OCI-LY3 (cell line): ENCODE measurements at regions not wholly inside any gene's neighbourhood (a gene's known extent, or its start where the extent isn't known, plus 50 kb on each side); places are given as distances from the start of the nearest gene placed in this dataset.

ENCODE experiments used
- H2AFZ ChIP-seq: fragments of 200-600, 300-600 bp; shearing (Covaris generic); 2 replicates; pipeline ENCODE4 v1.6.0; 2014; ENCODE audit warnings: antibody characterized with exemption, low read depth, low read length
- H3K27ac ChIP-seq: fragments of 200-600, 300-600 bp; sonication (generic); 2 replicates; pipeline ENCODE4 v1.5.1; 2014; ENCODE audit warnings: mild to moderate bottlenecking, low read length, moderate library complexity, mixed read lengths
- H3K27me3 ChIP-seq: fragments of 200-600, 300-600 bp; sonication (generic); 2 replicates; pipeline ENCODE4 v1.6.1; 2014; ENCODE audit warnings: low read depth, low read length, mixed read lengths
- H3K36me3 ChIP-seq: fragments of 200-600, 300-600 bp; sonication (generic); replicated peaks from 2 replicates; pipeline ENCODE3; 2014; ENCODE audit warnings: low read depth, low read length, mixed read lengths
- H3K4me1 ChIP-seq: fragments of 300-600, 200-600 bp; sonication (generic); 2 replicates; pipeline ENCODE4 v1.6.1; 2014; ENCODE audit warnings: low read length, mixed read lengths
- H3K4me2 ChIP-seq: fragments of 200-600, 300-600 bp; sonication (generic); 2 replicates; pipeline ENCODE4 v1.6.1; 2014; ENCODE audit warnings: low read length, mixed read lengths
- H3K4me3 ChIP-seq: fragments of 300-600, 200-600 bp; sonication (generic); 2 replicates; pipeline ENCODE4 v1.5.1; 2014; ENCODE audit warnings: antibody characterized with exemption, mild to moderate bottlenecking, low read length, moderate library complexity
- H3K79me2 ChIP-seq: fragments of 300-600, 200-600 bp; shearing (Covaris generic); 2 replicates; pipeline ENCODE4 v1.6.1; 2014; ENCODE audit warnings: mild to moderate bottlenecking, low read length, mixed read lengths
- H3K9ac ChIP-seq: fragments of 300-600, 200-600 bp; shearing (Covaris generic); 2 replicates; pipeline ENCODE4 v1.6.0; 2014; ENCODE audit warnings: mild to moderate bottlenecking, low read length, moderate library complexity
- H3K9me3 ChIP-seq: fragments of 200-600, 300-600 bp; shearing (Covaris generic); 2 replicates; pipeline ENCODE4 v1.6.1; 2014; ENCODE audit warnings: low read length, mixed read lengths; ENCODE audit not compliant: insufficient read depth
- H4K20me1 ChIP-seq: fragments of 200-600, 300-600 bp; sonication (generic); 2 replicates; pipeline ENCODE4 v1.6.1; 2016; ENCODE audit warnings: low read length, mixed read lengths; ENCODE audit not compliant: insufficient read depth
- CTCF ChIP-seq: fragments of 200-600, 300-600 bp; sonication (generic); IDR thresholded peaks from 2 replicates; pipeline ENCODE4 v1.5.1; 2014; ENCODE audit warnings: antibody characterized with exemption, low read length, low read depth
- EZH2phosphoT487 ChIP-seq: fragments of 200-600 bp; shearing (Covaris generic); IDR thresholded peaks from 2 replicates; pipeline ENCODE4 v1.6.1; 2018; ENCODE audit warnings: antibody characterized with exemption, mixed run types, low read depth

GRCh38 chr11:83364500-83365045 lies 78.4 kb upstream of the CCDC90B start:
- peaks cover 17% of the 10 kb centered on the region for H3K9me3 ChIP-seq
- peaks cover 17% of the 10 kb centered on the region for H3K4me1 ChIP-seq
- no peaks in the 10 kb centered on the region for H4K20me1 ChIP-seq
- TF ChIP-seq CTCF (no peak), EZH2phosphoT487 (no peak)
- no peak overlapping the region for H3K27ac ChIP-seq
- no peak overlapping the region for H2AFZ ChIP-seq
- H3K27me3 ChIP-seq: no peaks in the 10 kb centered on the region
- H3K79me2 ChIP-seq: no peaks in the 10 kb centered on the region
- H3K4me3 ChIP-seq: no peak overlapping the region
- H3K9ac ChIP-seq: no peak overlapping the region
- no peak overlapping the region for H3K4me2 ChIP-seq
- H3K36me3 ChIP-seq: peaks cover 9% of the 10 kb centered on the region

GRCh38 chr11:83363312-83363711 lies 77.1 kb upstream of the CCDC90B start:
- Histone ChIP-seq H2AFZ (no peak overlapping the region), H3K36me3 (peaks cover 7% of the 10 kb centered on the region), H3K9ac (no peak overlapping the region), H3K27me3 (no peaks in the 10 kb centered on the region), H3K9me3 (peaks cover 16% of the 10 kb centered on the region), H3K4me1 (peaks cover 17% of the 10 kb centered on the region), H3K27ac (no peak overlapping the region), H3K79me2 (no peaks in the 10 kb centered on the region), H3K4me3 (no peak overlapping the region), H4K20me1 (no peaks in the 10 kb centered on the region), H3K4me2 (no peak overlapping the region)
- TF ChIP-seq EZH2phosphoT487: no peak
- no peak for TF ChIP-seq CTCF

GRCh38 chr11:83361831-83362230 lies 75.7 kb upstream of the CCDC90B start:
- no peak overlapping the region for H3K9ac ChIP-seq
- peaks cover 3% of the 10 kb centered on the region for H3K36me3 ChIP-seq
- no peaks in the 10 kb centered on the region for H3K79me2 ChIP-seq
- H3K27ac ChIP-seq: no peak overlapping the region
- H3K27me3 ChIP-seq: no peaks in the 10 kb centered on the region
- H2AFZ ChIP-seq: no peak overlapping the region
- H3K9me3 ChIP-seq: peaks cover 17% of the 10 kb centered on the region
- H3K4me3 ChIP-seq: no peak overlapping the region
- H3K4me2 ChIP-seq: no peak overlapping the region
- H3K4me1 ChIP-seq: peaks cover 17% of the 10 kb centered on the region
- no peaks in the 10 kb centered on the region for H4K20me1 ChIP-seq
- TF ChIP-seq EZH2phosphoT487: no peak
- no peak for TF ChIP-seq CTCF

GRCh38 chr11:83355391-83355790 lies 69.2 kb upstream of the CCDC90B start:
- H3K36me3 ChIP-seq: peaks cover 3% of the 10 kb centered on the region
- H3K4me2 ChIP-seq: no peak overlapping the region
- no peaks in the 10 kb centered on the region for H3K79me2 ChIP-seq
- TF ChIP-seq EZH2phosphoT487 (no peak), CTCF (no peak)
- no peaks in the 10 kb centered on the region for H4K20me1 ChIP-seq
- H3K27ac ChIP-seq: no peak overlapping the region
- H3K9me3 ChIP-seq: peaks cover 15% of the 10 kb centered on the region; the same call in 1 of the 2 replicates
- no peak overlapping the region for H2AFZ ChIP-seq
- no peaks in the 10 kb centered on the region for H3K27me3 ChIP-seq
- H3K4me3 ChIP-seq: no peak overlapping the region
- no peak overlapping the region for H3K9ac ChIP-seq
- H3K4me1 ChIP-seq: peaks cover 15% of the 10 kb centered on the region
